A172 (cell line): ENCODE measurements at regions not wholly inside any gene's neighbourhood (a gene's known extent, or its start where the extent isn't known, plus 50 kb on each side); places are given as distances from the start of the nearest gene placed in this dataset.
A peak's percentile ranks its signal among the peaks of the same experiment; 100 is the strongest.
"Not testable (repeated sequence)": the region's sequence is repeated elsewhere in the genome, so short reads cannot be mapped to it uniquely, and the experiment has no call there.

Experiments used
- DNase-seq: peaks from one replicate; pipeline ENCODE4 v3.0.0-alpha.2; 2015; ENCODE audit warnings: low spot score

DNA sequence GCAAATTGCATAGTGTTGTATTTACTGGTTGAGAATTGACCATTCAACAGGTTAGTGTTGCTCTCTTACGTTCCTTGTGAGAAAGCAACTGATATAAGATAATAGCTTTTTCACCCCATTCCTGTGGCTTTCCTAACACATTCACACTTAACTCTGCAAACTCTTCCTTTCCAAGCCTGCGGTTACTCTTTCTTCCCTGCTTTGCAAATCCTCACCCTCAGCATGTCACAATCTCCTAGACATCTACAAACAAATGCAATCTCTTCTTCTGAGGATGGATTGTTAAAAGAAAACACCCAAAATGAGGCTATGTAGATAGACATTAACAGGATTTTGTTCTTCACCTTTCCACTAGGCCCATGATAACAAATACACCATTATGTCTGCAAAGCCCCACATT lies 771.7 kb upstream of the PCDH7 start:
- DNase-seq: no peak

DNA sequence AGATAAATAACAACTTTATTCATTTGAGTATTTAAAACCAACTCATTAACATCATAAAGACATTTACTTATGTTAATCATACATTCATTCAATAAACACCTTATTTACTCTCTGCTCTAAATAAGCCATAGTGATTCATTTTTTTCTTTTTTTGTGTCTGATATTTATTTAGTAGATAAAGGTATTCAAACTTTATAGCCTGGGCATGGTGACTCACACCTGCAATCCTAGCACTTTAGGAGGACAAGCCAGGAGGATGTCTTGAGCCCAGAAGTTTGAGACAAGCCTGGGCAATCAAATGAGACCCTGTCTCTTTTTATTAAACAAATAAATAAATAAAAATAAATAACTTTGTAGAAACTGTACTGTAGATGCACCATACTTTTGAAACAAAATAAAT lies 771.3 kb upstream of the PCDH7 start:
- no peak for DNase-seq

GRCh38 chr4:29966386-29966785 lies 753.8 kb upstream of the PCDH7 start:
- no peak for DNase-seq

GRCh38 chr4:29970626-29971025 lies 749.5 kb upstream of the PCDH7 start:
- peak; percentile 59 for DNase-seq

- peak; percentile 29 for DNase-seq
These were observed 748.0 kb upstream of the PCDH7 start for GRCh38 chr4:29972121-29972520.

DNA sequence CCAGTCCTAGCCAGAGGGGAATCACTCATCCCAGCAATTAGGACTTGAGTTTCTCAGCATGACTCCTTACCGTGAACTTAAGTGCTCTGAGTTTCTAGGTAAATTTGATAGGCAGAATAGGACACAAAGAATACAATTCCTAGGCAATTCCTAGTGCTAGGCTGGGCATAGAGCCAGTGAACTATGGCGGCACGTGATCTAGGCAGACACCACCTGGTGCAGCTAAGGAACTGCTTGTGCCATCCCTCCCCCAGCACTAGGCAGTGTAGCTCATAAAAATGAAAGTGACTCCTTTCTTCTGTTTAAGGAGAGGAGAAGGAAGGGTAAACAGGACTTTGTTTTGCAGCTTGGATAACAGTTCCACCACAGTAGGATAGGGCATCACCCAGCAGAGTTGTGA lies 736.3 kb upstream of the PCDH7 start:
- DNase-seq: peak; percentile 11

DNA sequence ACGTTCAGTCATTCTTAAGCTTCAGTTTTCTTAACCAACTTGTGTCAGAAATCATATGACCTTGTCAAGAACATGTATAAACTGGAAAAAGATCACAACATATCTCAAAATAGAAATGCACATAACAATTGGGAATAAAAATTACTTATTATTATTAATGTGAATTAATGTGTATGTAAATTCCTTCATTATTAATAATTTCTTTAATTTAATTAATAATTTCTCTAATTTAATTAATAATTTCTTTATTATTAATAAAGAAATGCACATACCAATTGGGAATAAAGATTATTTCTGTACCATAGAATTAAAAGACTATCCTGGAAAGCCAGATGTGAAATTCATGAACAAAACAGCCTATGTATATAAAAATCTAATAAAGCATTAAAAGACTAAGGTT lies 718.5 kb upstream of the PCDH7 start:
- no peak for DNase-seq

- DNase-seq: no peak
These were observed 717.8 kb upstream of the PCDH7 start for GRCh38 chr4:30002341-30002740.

- DNase-seq: no peak
These were observed 714.2 kb upstream of the PCDH7 start for GRCh38 chr4:30005995-30006394.

GRCh38 chr4:30024526-30024925 lies 695.6 kb upstream of the PCDH7 start:
- DNase-seq: no peak

DNA sequence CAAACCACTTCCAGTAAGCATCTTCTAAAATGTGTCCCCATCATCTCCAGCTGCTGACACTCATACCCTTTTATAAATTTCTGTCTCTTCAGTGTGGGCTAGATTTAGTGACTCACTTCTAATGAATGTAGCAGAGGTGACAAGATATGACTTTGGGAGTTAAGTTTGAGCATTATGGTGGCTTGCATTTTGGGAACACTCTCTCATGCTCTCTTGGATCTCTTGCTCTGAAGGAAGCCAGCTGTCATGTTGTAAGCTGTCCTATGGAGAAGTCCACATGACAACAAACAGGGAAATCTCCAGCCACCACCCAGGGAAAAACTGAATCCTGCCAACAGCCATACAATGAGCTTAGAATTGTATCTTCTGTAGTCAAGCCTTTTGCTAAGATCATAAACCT lies 691.3 kb upstream of the PCDH7 start:
- DNase-seq: no peak

GRCh38 chr4:30056016-30056766 lies 664.0 kb upstream of the PCDH7 start:
- DNase-seq: no peak

DNA sequence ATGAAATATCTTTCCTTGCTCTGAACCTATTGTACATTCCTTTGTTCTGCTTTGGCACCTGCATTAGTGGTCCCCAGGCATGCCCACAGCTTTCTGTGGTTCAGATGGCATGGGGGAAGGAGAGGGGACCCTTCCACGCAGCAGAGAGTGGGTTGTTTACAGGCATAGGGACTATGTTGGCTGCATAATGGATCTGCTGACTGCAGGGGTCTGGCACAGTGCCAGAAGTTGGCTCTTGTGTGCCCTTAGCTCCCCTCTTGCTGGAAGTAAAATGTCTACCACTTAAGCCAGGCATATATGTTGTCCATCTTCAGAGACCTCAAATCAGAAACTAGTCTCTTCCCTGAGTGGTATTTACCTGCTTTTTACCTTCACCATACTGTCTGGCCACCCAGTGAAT lies 651.9 kb upstream of the PCDH7 start:
- DNase-seq: no peak

DNA sequence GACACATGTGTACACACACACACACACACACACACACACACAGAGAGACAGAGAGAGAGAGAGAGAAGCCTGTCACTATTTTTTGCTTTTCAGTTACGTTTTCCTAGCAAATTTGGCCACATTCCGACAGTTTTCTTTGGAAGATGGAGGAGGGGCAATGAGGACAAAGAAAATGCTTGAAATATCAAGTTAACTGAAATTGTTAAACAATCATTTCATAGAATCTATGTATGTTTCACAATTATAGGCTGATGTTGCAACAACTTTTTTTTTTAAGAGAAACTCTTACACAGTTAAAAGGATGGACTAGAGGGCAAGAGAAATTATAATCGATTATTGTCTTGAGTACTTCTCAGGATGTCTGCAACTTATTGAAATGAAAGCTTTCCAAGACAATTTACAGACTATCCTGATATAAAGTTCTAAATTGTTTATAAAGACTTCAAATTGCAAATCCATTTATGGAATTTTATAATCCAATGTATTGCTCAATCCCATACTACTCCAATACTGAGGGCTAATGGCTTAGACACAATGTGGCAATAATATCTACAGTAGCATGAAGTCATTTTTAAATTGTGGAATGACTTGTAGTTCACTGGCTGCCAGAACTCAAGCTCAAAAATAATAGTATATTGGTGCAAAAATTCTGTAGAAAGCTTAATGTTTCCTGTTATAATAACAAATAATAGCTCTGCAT lies 647.0 kb upstream of the PCDH7 start:
- DNase-seq: no peak

DNA sequence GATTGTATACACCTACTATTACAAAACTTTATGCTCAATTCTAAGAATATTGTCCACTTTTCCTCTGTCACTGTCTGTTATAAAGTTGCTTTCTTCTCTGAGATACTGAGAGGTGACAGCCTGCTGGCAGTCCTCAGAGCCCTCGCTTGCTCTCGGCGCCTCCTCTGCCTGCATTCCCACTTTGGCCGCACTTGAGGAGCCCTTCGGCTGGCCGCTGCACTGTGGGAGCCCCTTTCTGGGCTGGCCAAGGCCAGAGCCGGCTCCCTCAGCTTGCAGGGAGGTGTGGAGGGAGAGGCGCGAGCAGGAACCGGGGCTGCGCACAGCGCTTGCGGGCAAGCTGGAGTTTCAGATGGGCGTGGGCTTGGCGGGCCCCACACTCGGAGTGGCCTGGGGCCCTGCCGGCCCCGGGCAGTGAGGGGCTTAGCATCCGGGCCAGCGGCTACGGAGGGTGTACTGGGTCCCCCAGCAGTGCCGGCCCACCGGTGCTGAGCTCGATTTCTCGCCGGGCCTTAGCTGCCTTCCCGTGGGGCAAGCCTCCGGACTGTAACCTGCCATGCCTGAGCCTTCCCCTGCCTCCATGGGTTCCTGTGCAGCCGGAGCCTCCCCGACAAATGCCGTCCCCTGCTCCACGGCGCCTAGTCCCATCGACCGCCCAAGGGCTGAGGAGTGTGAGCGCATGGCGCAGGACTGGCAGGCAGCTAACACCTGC lies 627.6 kb upstream of the PCDH7 start:
- not testable (repeated sequence) for DNase-seq

- peak; percentile 46 for DNase-seq
These were observed 625.3 kb upstream of the PCDH7 start for GRCh38 chr4:30094887-30095286.

DNA sequence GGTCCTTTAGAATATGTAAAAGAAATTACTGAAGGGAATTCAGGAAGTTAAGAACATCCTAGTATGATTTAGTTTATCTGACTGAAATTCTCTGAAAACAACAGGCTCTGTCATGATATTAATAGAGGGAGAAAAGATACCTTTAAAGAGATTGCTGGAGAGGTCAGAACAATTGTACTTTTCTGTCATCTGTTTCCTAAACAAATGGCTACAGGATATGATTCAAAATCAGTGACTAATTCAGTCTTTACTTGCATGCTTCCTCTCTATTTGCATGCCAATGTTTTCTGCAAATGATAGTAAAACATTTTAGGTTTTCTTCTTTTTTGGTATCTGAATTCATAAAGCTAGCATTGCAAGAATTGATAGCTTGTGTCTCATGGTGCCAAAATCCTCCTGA lies 616.7 kb upstream of the PCDH7 start:
- DNase-seq: peak; percentile 54

- DNase-seq: peak; percentile 1
These were observed 603.8 kb upstream of the PCDH7 start for GRCh38 chr4:30116401-30116800.

- no peak for DNase-seq
These were observed 602.7 kb upstream of the PCDH7 start for GRCh38 chr4:30117433-30117832.

GRCh38 chr4:30122711-30123110 lies 597.5 kb upstream of the PCDH7 start:
- DNase-seq: no peak

GRCh38 chr4:30124621-30125020 lies 595.5 kb upstream of the PCDH7 start:
- DNase-seq: not testable (repeated sequence)

DNA sequence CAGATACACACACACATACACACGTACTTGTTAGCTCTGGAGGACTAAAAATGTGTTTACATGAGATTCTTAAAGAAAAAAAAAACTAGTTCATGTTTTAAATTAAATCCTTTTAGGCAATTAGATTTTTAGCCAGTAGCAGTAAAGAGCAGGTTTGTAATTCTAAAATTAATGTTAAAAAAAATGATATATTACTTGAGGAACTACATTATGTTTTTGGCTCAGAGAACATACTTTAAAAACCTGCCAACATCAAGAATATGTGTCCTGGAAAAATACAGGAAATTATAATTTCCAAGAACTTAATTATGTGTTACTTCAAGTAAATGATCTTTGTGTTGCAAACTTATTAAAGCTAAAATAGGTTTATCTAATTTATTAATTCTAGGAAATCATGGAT lies 594.3 kb upstream of the PCDH7 start:
- no peak for DNase-seq

DNA sequence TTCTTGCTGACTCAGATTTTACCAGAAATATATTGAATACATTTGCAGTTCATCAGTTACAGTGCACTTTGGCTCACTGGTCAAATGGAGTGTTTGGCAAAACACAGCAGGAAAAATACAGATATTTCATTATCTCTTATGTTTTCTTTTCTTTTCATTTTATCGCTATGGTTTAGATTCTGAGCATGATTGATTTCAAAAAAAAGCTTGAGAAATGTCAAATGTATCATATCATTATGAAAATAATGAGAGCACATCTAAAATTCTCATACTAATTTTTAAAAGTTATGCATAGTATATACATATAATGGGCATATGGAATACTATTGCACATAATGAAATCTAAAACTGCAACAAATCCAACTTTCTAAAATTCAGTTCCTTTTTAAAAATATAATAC lies 593.8 kb upstream of the PCDH7 start:
- DNase-seq: no peak
